ENCODE measurements at regions not wholly inside any gene's neighbourhood (a gene's known extent, or its start where the extent isn't known, plus 50 kb on each side); places are given as distances from the start of the nearest gene placed in this dataset.

GRCh38 chr13:107572156-107572555 is 643.2 kb downstream of the LIG4 start (continued):
- TF ChIP-seq, protein P1, sequence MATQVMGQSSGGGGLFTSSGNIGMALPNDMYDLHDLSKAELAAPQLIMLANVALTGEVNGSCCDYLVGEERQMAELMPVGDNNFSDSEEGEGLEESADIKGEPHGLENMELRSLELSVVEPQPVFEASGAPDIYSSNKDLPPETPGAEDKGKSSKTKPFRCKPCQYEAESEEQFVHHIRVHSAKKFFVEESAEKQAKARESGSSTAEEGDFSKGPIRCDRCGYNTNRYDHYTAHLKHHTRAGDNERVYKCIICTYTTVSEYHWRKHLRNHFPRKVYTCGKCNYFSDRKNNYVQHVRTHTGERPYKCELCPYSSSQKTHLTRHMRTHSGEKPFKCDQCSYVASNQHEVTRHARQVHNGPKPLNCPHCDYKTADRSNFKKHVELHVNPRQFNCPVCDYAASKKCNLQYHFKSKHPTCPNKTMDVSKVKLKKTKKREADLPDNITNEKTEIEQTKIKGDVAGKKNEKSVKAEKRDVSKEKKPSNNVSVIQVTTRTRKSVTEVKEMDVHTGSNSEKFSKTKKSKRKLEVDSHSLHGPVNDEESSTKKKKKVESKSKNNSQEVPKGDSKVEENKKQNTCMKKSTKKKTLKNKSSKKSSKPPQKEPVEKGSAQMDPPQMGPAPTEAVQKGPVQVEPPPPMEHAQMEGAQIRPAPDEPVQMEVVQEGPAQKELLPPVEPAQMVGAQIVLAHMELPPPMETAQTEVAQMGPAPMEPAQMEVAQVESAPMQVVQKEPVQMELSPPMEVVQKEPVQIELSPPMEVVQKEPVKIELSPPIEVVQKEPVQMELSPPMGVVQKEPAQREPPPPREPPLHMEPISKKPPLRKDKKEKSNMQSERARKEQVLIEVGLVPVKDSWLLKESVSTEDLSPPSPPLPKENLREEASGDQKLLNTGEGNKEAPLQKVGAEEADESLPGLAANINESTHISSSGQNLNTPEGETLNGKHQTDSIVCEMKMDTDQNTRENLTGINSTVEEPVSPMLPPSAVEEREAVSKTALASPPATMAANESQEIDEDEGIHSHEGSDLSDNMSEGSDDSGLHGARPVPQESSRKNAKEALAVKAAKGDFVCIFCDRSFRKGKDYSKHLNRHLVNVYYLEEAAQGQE (IDR thresholded peaks at IDR 0.05; ENCODE audit: borderline replicate concordance), result no peak
- TF ChIP-seq, protein P1 (CRISPR knock-in tag; IDR thresholded peaks at IDR 0.05; ENCODE audit: low read depth), result no peak
- TF ChIP-seq ZSCAN32 (CRISPR knock-in tag; IDR thresholded peaks at IDR 0.05) (no peak), ZNF3 (CRISPR knock-in tag; IDR thresholded peaks at IDR 0.05) (no peak), NR2C1 (IDR thresholded peaks at IDR 0.05) (no peak), NR2C1 (tag; IDR thresholded peaks at IDR 0.05) (no peak), ATF3 (IDR thresholded peaks at IDR 0.05) (no peak), ATF3 (CRISPR knock-in tag; conservative IDR thresholded peaks at IDR 0.05) (no peak)

All from K562 (cell line).